CD4-positive, alpha-beta T cell treated with Interleukin-15 for 1 hour (primary cell): ENCODE measurements at regions not wholly inside any gene's neighbourhood (a gene's known extent, or its start where the extent isn't known, plus 50 kb on each side); places are given as distances from the start of the nearest gene placed in this dataset.

Experiments used
- DNase-seq: peaks from one replicate; pipeline ENCODE4 v3.0.0-alpha.2; 2020

DNA sequence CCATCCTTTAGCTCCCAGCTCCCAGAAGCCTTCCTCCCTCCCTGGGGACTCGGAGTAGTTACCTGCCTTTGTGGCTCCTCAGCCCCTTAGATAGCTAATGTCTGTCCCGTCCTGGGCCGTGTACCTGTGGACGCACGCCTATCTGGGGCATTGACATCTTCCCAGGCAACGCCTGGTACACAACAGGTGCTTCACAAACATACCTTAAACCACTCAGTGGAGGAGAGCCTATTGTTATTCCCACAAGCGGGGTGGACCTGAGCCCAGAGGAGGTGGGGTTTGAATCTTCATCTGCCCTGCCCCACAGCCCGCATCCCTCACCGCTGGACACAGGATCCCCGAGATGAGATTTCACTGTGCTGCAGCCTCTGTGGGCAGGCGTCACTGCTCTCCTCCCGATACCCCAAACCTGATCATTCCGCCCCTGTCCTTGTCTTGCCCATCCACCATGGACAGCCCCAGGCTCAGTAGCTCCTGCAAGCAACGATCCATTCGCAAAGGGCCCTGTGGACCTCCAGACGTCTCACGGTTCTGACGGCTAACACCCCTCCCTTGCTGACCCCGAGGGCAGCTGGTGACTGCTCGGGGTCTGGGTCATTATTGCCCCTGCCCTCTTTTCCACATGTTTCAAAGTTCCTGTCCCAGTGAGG lies 73.8 kb upstream of the SHISAL1 start:
- DNase-seq, result no peak

DNA sequence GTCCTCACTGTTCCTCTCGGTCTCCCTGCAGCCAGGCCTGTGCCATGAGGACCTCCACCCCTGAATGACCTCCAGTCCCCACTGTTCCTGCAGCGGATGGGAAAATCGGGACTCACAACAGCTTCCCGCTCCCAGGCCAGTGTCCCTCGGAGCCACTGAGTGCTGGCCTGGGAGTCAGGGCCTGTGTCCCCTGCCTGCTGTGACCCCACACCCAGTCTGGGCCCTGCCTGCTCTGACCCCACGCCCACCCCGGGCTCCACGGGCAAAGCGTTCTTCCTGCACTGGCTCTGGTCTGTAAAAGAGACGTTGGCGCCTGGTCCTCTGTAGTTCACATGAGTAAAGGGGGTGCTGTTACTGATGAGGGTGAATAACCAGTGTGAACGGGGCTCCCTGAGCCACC lies 73.0 kb upstream of the SHISAL1 start:
- no peak for DNase-seq

GRCh38 chr22:44385296-44385610 lies 72.5 kb upstream of the SHISAL1 start:
- no peak for DNase-seq

GRCh38 chr22:44384563-44385295 lies 72.0 kb upstream of the SHISAL1 start:
- DNase-seq, result no peak

GRCh38 chr22:44383652-44384562 lies 71.2 kb upstream of the SHISAL1 start:
- no peak for DNase-seq

DNA sequence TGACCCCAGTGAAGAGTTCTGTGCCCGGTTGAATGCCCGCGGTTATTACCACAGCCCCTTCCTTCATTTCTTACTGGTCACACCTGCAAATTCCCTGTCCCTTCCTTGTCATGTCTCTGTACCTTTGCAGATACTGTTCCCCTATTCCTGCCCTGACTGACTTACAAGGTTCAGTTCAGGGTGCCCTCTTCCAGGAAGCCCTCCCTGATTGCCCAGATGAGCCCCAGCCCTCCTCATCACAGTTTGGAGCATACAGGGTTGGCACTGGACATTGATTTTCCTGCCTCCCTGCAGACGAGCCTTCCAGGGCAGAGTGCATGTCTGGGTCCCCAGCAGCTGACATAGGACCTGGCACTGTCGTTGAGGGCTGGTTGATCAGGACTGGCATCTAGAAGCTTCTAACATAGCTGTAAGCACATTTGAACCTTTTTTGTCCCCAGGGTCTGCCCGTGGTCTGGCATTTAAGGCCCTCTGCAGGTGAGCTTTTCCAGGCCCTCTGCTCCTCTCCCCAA lies 70.4 kb upstream of the SHISAL1 start:
- DNase-seq, result no peak

GRCh38 chr22:44382116-44383038 lies 69.6 kb upstream of the SHISAL1 start:
- DNase-seq, result no peak

DNA sequence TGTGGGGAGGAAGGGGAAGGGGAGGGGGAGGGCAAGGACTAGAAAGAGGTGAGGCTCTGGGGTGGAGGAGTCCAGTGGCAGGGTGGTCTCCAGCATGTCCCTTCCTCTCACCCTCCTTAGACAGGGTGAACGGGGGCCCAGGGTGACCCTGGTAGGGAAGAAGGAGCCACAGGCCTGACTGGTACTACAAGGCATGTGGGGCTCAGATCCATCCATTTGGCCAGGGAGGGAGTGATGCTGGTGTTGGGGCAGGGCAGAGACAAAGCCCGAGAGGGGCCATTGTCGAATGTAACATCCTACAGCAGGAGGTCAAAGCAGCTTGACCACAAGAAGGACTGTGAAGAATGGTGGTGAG lies 69.0 kb upstream of the SHISAL1 start:
- DNase-seq, result no peak

GRCh38 chr22:44380756-44381486 lies 68.2 kb upstream of the SHISAL1 start:
- DNase-seq, result no peak

GRCh38 chr22:44379817-44380755 lies 67.3 kb upstream of the SHISAL1 start:
- no peak for DNase-seq

DNA sequence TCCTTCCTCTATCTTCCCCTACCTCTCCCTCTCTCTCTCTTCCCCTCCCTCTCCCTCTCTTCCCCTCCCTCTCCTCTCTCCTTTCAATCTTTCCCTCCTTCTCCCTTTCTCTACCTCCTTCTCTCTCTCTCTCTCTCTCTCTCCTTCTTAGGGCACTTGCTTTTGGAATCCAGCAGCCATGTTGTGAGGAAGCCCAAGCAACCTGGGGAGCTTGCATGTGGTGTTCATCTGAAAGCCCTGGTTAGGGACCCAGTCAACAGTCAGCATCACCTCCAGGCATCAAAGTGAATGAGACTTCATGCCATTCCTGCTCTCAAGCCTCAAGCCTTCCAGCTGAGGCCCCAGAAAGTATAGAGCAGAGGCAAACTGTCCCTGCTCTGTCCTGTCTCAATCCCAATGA lies 65.6 kb upstream of the SHISAL1 start:
- DNase-seq, result no peak

- no peak for DNase-seq
Measured at GRCh38 chr22:44375451-44375850, 62.7 kb upstream of the SHISAL1 start.

DNA sequence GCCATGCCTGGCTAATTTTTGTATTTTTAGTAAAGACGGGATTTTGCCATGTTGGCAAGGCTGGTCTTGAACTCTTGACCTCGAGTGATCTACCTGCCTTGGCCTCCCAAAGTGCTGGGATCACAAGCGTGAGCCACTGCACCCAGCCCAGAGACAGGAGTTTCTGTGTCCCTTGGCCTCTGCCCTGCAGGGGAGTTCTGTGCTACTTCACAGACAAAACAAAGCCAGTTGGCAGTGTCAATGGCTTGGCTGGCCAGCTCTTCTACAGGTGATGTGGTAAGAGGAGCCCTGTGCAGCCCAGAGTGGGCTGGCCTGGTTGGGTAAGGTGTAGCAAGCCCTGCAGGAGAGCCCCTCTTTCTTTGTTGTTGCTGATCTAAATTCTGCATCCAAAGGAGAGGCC lies 60.5 kb upstream of the SHISAL1 start:
- DNase-seq, result no peak

DNA sequence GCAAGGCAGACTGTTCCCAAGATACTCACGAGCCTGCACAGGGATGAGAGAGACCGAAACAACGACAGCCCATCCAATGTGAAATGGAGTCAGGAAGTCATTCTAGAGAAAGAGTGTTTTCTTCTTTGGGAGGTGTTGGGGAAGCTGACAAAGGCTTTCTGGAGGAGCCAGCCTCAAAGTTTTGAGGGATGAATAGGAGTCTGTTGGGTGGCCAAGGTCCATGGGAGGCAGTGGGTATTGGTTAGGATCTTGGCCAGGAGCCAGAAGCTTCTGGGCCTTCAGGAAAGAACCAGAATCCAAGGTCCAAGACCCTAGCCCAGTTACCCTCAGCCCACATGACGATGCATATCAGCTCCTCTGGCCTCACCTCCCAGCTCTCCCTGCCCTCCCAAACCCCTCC lies 59.9 kb upstream of the SHISAL1 start:
- DNase-seq, result no peak

DNA sequence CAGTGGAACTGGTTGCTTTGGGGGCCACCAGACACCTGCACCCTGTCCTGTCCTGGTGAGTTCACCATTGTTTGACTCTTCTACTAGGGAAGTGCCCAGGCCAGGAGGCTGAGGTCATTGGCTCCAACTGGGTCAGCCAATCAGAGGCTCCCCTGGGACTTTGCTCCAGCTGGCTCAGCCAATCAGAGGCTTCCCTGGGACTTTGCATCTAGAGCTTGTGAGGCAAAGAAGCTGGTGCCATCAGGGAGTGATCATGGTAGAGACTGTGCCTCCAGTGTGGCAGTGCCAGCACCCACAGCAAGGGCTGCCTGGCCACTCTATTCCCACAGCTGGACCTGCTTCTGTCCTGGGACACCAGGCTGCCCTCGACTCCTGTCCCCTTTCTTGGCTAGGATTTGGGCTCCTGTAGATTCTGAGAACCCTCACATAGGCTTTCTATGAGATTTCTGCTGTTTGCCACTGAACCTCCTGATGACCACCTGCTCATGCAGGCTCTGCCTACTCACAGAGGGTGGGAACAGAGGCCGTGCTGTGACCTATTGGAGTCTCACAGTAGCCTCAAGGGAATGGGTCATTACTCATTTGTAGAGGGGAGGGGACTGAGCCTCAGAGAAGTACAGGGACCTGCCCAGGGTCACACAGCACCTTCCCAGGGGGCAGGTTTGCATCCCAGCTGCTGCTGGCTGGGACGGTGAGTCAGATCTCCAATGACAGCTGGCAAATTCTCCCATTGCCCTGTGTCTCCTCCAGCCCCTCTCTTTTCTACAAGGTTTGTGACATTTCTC lies 59.2 kb upstream of the SHISAL1 start:
- DNase-seq, result no peak

- DNase-seq, result no peak
Measured at GRCh38 chr22:44369916-44370801, 57.4 kb upstream of the SHISAL1 start.

- DNase-seq, result no peak
Measured at GRCh38 chr22:44369293-44369661, 56.5 kb upstream of the SHISAL1 start.

DNA sequence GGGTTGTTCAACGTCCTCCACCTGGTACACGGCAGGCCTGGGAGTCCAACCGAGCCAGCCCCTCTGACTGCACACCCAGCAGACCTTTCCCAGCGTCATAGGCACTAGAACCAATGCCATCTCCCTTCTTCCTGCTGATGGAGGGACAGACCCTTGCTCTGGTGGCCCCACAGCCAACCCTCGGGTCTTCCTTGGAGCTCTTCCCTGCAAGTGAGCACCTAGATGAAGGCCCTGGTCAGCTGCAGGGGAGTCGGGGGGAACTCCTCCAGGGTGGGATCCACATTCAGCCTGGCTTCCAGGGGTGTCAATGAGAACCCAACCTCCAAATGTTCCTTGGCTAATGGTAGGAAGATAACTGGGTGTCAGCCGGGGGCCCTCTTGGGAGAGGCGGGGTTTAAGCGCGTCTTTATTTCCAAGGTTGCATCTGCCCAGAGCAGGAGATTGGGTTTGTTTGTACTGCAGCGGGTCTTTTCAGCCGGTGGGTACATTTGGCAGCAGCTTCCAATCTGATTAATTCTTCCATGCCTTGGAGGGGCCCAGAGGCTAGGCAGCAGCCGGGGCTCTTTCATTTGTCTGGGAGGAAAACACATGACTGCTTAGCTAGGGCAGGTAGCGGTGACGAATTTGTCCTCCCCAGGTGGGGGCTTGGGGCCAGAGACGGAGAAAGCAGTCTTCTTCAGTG lies 56.0 kb upstream of the SHISAL1 start:
- no peak for DNase-seq
